ENCODE measurements at regions not wholly inside any gene's neighbourhood (a gene's known extent, or its start where the extent isn't known, plus 50 kb on each side); places are given as distances from the start of the nearest gene placed in this dataset.

DNA sequence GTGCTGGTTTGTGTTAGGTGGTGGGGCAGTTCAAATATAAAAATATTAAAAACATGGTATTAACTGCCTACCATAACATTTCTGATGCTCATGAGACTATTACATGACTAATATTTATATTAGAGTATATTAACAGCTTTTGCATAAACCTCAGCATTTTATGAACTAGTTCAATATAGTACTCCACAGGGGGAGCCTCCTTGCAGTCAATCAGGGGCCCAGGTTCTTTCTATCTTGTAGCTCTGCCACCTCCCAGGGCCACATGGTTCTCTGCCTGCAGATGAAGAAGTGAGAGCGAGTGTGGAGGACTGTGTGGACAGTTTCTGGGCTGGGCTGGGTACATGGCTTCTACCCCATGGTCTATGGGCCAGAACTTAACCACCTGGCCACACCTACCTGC, 159.5 kb downstream of the RPS24 start:
- Histone ChIP-seq H3K27me3 (peaks cover 4% of the 10 kb centered on the region), H3K4me3 (no peak overlapping the region), H3K4me1 (replicated peaks in 1 of 2) (no peaks in the 10 kb centered on the region), H3K9me3 (replicated peaks in 1 of 3) (no peaks in the 10 kb centered on the region), H3K36me3 (replicated peaks in 1 of 2) (no peaks in the 10 kb centered on the region), H3K27ac (no peak overlapping the region)
- 80 to 93% (median 91%) methylated on average over 1 of the region's 1 CpG for WGBS, 4 donors
- no peak for TF ChIP-seq POLR2A (IDR thresholded peaks at IDR 0.05)
- TF ChIP-seq, protein P1, sequence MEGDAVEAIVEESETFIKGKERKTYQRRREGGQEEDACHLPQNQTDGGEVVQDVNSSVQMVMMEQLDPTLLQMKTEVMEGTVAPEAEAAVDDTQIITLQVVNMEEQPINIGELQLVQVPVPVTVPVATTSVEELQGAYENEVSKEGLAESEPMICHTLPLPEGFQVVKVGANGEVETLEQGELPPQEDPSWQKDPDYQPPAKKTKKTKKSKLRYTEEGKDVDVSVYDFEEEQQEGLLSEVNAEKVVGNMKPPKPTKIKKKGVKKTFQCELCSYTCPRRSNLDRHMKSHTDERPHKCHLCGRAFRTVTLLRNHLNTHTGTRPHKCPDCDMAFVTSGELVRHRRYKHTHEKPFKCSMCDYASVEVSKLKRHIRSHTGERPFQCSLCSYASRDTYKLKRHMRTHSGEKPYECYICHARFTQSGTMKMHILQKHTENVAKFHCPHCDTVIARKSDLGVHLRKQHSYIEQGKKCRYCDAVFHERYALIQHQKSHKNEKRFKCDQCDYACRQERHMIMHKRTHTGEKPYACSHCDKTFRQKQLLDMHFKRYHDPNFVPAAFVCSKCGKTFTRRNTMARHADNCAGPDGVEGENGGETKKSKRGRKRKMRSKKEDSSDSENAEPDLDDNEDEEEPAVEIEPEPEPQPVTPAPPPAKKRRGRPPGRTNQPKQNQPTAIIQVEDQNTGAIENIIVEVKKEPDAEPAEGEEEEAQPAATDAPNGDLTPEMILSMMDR (IDR thresholded peaks at IDR 0.05): no peak
- DNase-seq: no peak
- intact Hi-C loops (cut with DNase I): no loop called here

DNA sequence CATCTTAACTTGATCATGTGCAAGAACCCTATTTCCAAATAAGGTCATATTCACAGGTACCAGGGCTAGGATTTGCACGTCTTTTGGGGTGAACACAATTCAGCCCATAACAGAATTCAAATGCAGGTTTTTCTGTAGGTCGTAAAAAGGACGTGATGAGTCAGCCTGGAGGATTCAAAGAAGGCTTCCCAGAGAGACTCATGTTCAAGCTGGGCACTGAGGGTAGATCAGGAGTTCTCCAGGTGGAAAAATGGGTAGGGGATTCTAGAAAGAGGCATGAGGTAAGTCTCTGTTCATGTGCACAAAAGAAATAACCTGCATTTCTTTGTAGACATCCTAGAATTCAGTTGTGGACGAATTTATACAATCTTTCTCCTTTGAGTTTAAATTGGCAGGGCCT, 160.4 kb downstream of the RPS24 start:
- intact Hi-C loops (cut with DNase I): no loop called here
- peaks cover 4% of the 10 kb centered on the region for H3K27me3 ChIP-seq
- no peak overlapping the region for H3K27ac ChIP-seq
- H3K9me3 ChIP-seq (replicated peaks in 1 of 3): no peaks in the 10 kb centered on the region
- H3K4me1 ChIP-seq (replicated peaks in 1 of 2): no peaks in the 10 kb centered on the region
- no peak for DNase-seq
- H3K4me3 ChIP-seq: no peak overlapping the region
- WGBS, 4 donors: 80 to 89% (median 85%) methylated on average over 4 of the region's 4 CpGs
- TF ChIP-seq, protein P1 (IDR thresholded peaks at IDR 0.05): no peak
- no peak for TF ChIP-seq POLR2A (IDR thresholded peaks at IDR 0.05)
- H3K36me3 ChIP-seq (replicated peaks in 1 of 2): no peaks in the 10 kb centered on the region

DNA sequence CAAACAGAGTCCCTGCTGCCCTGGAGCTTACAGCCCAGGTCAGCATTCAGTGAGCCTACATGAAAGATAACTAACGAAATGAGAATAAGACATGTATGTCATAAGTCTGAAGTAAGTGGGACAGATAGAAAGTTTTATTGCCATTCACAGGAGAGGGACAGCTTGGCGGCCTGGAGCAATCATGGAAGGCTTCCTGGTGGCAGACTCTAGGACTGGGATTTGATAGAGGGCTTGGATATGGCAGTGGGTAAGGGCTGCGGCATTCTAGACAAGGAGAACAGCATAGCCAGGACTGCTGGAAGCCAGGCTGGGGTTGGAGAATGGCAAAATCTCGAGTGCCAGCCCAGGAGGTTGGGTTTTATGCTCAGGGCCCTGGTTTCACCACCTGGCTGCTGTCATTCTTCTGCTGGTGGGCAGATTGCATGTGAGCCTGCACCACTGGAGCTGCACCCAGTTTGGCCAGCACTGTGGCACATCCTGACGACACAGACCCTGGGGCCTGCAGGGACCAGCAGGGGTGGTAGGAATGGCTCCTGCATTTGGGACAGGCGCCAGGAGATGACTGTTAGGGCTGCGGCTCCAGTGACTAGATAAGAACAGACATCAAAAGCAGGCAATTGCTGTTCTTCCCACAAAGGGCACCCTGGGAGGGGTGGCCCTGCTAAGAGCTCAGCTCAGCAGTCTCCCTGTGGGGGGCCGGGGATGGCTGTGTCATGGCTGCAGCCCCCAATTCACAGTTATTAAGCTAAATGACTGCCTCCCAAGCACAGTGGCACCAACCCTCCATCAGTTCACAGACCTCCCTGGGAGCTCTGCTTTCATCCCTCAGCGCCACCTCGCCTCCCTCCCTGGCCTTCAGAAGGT, 161.1 kb downstream of the RPS24 start:
- WGBS, 4 donors: 64 to 86% (median 76%) methylated on average over 6 to 10 of the region's 10 CpGs
- intact Hi-C loops (cut with DNase I): no loop called here

DNA sequence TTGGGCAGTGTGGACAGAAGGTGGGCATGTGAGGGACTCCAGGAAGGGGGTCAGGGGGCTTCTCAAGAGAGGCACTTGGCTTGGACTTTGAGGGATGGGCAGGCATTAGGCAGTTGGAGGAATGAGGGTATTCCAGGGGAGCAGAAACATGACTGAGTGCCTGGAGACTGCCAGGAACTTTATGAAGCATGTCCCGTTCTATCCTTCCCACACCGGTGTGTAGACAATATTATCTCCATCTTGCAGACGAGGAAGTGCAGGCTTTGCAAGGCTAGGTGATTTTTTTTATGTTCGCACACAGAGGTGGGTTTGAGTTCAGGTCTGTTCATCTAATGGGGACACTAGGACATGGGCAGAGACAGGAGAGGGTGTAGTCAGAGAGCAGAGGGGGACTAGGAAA, 162.7 kb downstream of the RPS24 start:
- intact Hi-C loops (cut with DNase I): no loop called here

More for the DNA sequence above, 161.1 kb downstream of the RPS24 start:
- Histone ChIP-seq H3K9me3 (replicated peaks in 1 of 3) (no peaks in the 10 kb centered on the region), H3K36me3 (replicated peaks in 1 of 2) (no peaks in the 10 kb centered on the region), H3K27ac (no peak overlapping the region), H3K4me3 (no peak overlapping the region), H3K27me3 (peaks cover 4% of the 10 kb centered on the region), H3K4me1 (replicated peaks in 1 of 2) (no peaks in the 10 kb centered on the region)
- TF ChIP-seq POLR2A (IDR thresholded peaks at IDR 0.05): no peak
- TF ChIP-seq, protein P1 (IDR thresholded peaks at IDR 0.05): no peak
- peak in 5 of 7 donors; percentile 25 to 59 (median 37) for DNase-seq

More for the DNA sequence above, 162.7 kb downstream of the RPS24 start:
- 74 to 90% (median 76%) methylated on average over 4 of the region's 4 CpGs for WGBS, 4 donors
- H3K4me3 ChIP-seq: no peak overlapping the region
- H3K36me3 ChIP-seq (replicated peaks in 1 of 2): no peaks in the 10 kb centered on the region
- H3K27ac ChIP-seq: no peak overlapping the region
- no peak for DNase-seq
- no peak for TF ChIP-seq POLR2A (IDR thresholded peaks at IDR 0.05)
- TF ChIP-seq, protein P1 (IDR thresholded peaks at IDR 0.05): no peak
- no peaks in the 10 kb centered on the region for H3K4me1 ChIP-seq (replicated peaks in 1 of 2)
- peaks cover 4% of the 10 kb centered on the region for H3K27me3 ChIP-seq
- H3K9me3 ChIP-seq (replicated peaks in 1 of 3): no peaks in the 10 kb centered on the region
